Ishikawa (cell line): ENCODE measurements at regions not wholly inside any gene's neighbourhood (a gene's known extent, or its start where the extent isn't known, plus 50 kb on each side); places are given as distances from the start of the nearest gene placed in this dataset.

Experiments used
- EGR1 ChIP-seq: IDR thresholded peaks from 2 replicates; pipeline ENCODE4 v1.6.1; 2012
- EP300 ChIP-seq: IDR thresholded peaks from 2 replicates; pipeline ENCODE4 v1.6.1; 2012; ENCODE audit warnings: borderline replicate concordance
- FOXM1 ChIP-seq: IDR thresholded peaks from 2 replicates; pipeline ENCODE4 v1.6.1; 2012; ENCODE audit warnings: low read depth, borderline replicate concordance
- TAF1 ChIP-seq: IDR thresholded peaks from 2 replicates; pipeline ENCODE4 v1.6.1; 2012; ENCODE audit warnings: low read depth, mild to moderate bottlenecking
- TCF12 ChIP-seq: IDR thresholded peaks from 2 replicates; pipeline ENCODE4 v1.6.1; 2012; ENCODE audit warnings: low read depth
- ZBTB7A ChIP-seq: IDR thresholded peaks from 2 replicates; pipeline ENCODE4 v1.6.1; 2012; ENCODE audit warnings: low read depth
- TF ChIP-seq, protein P1 (sequence below): IDR thresholded peaks from 2 replicates; pipeline ENCODE4 v1.6.1; 2012
- TF ChIP-seq, protein P2 (sequence below): IDR thresholded peaks from 2 replicates; pipeline ENCODE4 v1.6.1; 2012; ENCODE audit warnings: low read depth, mild to moderate bottlenecking
- TF ChIP-seq, protein P3 (sequence below): IDR thresholded peaks from 2 replicates; pipeline ENCODE4 v1.6.1; 2012

DNA sequence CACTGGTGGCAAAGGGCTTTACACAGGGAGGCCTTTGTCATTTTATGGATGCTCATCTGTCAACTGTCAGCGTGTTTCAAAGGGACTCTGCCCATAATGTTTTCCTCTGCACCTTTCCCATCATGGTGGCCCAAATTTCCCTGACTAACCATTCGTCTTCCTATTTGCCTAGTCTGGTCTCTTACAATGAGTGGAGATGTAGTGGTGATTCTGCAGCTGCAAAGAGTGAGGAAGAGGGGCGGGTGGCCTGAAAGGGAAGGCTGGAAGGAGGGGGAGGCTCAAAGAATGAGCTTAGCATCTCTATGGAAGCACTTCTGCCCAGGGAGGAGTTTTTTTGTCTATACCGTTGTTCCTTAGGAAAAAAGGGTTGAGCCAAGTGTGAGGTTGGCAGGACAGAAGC lies 447.5 kb downstream of the NKX6-1 start:
- no peak for TF ChIP-seq TAF1
- TF ChIP-seq EP300 = no peak
- no peak for TF ChIP-seq TCF12
- TF ChIP-seq, protein P1, sequence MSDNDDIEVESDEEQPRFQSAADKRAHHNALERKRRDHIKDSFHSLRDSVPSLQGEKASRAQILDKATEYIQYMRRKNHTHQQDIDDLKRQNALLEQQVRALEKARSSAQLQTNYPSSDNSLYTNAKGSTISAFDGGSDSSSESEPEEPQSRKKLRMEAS = no peak
- TF ChIP-seq EGR1 = no peak
- TF ChIP-seq, protein P2, sequence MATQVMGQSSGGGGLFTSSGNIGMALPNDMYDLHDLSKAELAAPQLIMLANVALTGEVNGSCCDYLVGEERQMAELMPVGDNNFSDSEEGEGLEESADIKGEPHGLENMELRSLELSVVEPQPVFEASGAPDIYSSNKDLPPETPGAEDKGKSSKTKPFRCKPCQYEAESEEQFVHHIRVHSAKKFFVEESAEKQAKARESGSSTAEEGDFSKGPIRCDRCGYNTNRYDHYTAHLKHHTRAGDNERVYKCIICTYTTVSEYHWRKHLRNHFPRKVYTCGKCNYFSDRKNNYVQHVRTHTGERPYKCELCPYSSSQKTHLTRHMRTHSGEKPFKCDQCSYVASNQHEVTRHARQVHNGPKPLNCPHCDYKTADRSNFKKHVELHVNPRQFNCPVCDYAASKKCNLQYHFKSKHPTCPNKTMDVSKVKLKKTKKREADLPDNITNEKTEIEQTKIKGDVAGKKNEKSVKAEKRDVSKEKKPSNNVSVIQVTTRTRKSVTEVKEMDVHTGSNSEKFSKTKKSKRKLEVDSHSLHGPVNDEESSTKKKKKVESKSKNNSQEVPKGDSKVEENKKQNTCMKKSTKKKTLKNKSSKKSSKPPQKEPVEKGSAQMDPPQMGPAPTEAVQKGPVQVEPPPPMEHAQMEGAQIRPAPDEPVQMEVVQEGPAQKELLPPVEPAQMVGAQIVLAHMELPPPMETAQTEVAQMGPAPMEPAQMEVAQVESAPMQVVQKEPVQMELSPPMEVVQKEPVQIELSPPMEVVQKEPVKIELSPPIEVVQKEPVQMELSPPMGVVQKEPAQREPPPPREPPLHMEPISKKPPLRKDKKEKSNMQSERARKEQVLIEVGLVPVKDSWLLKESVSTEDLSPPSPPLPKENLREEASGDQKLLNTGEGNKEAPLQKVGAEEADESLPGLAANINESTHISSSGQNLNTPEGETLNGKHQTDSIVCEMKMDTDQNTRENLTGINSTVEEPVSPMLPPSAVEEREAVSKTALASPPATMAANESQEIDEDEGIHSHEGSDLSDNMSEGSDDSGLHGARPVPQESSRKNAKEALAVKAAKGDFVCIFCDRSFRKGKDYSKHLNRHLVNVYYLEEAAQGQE = no peak
- TF ChIP-seq FOXM1 = no peak
- TF ChIP-seq, protein P3, sequence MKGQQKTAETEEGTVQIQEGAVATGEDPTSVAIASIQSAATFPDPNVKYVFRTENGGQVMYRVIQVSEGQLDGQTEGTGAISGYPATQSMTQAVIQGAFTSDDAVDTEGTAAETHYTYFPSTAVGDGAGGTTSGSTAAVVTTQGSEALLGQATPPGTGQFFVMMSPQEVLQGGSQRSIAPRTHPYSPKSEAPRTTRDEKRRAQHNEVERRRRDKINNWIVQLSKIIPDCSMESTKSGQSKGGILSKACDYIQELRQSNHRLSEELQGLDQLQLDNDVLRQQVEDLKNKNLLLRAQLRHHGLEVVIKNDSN = no peak
- TF ChIP-seq ZBTB7A = no peak
